Liver (tissue), 3 donors: ENCODE measurements at regions not wholly inside any gene's neighbourhood (a gene's known extent, or its start where the extent isn't known, plus 50 kb on each side); places are given as distances from the start of the nearest gene placed in this dataset.

Experiments
- CTCF ChIP-seq: fragments of 150-350 bp; IDR thresholded peaks from 2 replicates; pipeline ENCODE4 v1.5.1; 2017; ENCODE audit warnings: improper control_type of control experiment, low read depth, low read length; ENCODE audit not compliant: missing input control
- FOXA1 ChIP-seq: IDR thresholded peaks from 2 replicates; pipeline ENCODE4 v1.6.1; 2016; ENCODE audit warnings: antibody characterized with exemption
- GABPA ChIP-seq, 2 donors: IDR thresholded peaks in 1 of 2; conservative IDR thresholded peaks in 1 of 2; 2 replicates each; pipeline ENCODE4 v1.6.1; 2016; ENCODE audit warnings: antibody characterized with exemption in 2 of 2, mild to moderate bottlenecking in 1 of 2, moderate library complexity in 1 of 2
- HNF4A ChIP-seq, 2 donors: conservative IDR thresholded peaks; 2 replicates each; pipeline ENCODE4 v1.6.1; 2016; ENCODE audit warnings: antibody characterized with exemption in 2 of 2, mild to moderate bottlenecking in 2 of 2
- JUND ChIP-seq, 2 donors: IDR thresholded peaks; 2 replicates each; pipeline ENCODE4 v1.6.1; 2016; ENCODE audit warnings: antibody characterized with exemption in 2 of 2
- MAX ChIP-seq: IDR thresholded peaks from 2 replicates; pipeline ENCODE4 v1.6.1; 2016; ENCODE audit warnings: antibody characterized with exemption
- NR2F2 ChIP-seq: IDR thresholded peaks from 2 replicates; pipeline ENCODE4 v1.6.1; 2016; ENCODE audit warnings: antibody characterized with exemption
- RAD21 ChIP-seq, 2 donors: IDR thresholded peaks; 2 replicates each; pipeline ENCODE4 v1.6.1; 2016; ENCODE audit warnings: antibody characterized with exemption in 2 of 2, mild to moderate bottlenecking in 2 of 2
- REST ChIP-seq: IDR thresholded peaks from 2 replicates; pipeline ENCODE4 v1.6.1; 2016; ENCODE audit warnings: antibody characterized with exemption, mild to moderate bottlenecking
- SP1 ChIP-seq: IDR thresholded peaks from 2 replicates; pipeline ENCODE4 v1.6.1; 2018; ENCODE audit warnings: antibody characterized with exemption, mild to moderate bottlenecking
- TAF1 ChIP-seq: conservative IDR thresholded peaks from 2 replicates; pipeline ENCODE4 v1.6.1; 2016; ENCODE audit warnings: antibody characterized with exemption, mild to moderate bottlenecking
- YY1 ChIP-seq: IDR thresholded peaks from 2 replicates; pipeline ENCODE4 v1.6.1; 2016; ENCODE audit warnings: antibody characterized with exemption, mild to moderate bottlenecking
- donor health status: healthy.
- donor health status: healthy.

GRCh38 chr5:3913279-3913678 is 317.6 kb downstream of the IRX1 start:
- no peak for TF ChIP-seq CTCF
- TF ChIP-seq HNF4A (conservative IDR thresholded peaks at IDR 0.05) = no peak
- TF ChIP-seq YY1 = no peak
- no peak for TF ChIP-seq TAF1
- TF ChIP-seq JUND (IDR thresholded peaks at IDR 0.05) = no peak
- no peak for TF ChIP-seq FOXA1
- TF ChIP-seq RAD21 (IDR thresholded peaks at IDR 0.05) = no peak
- no peak for TF ChIP-seq REST
- TF ChIP-seq MAX = no peak
- TF ChIP-seq GABPA (IDR thresholded peaks at IDR 0.05 in 1 of 2, conservative IDR thresholded peaks at IDR 0.05 in 1 of 2) = no peak
- TF ChIP-seq SP1 = no peak
- no peak for TF ChIP-seq NR2F2
